GM21737 (cell line): ENCODE measurements at regions not wholly inside any gene's neighbourhood (a gene's known extent, or its start where the extent isn't known, plus 50 kb on each side); places are given as distances from the start of the nearest gene placed in this dataset.

Source experiments
- ATAC-seq: cut with Tn5 transposase; IDR thresholded peaks from one replicate; pipeline ENCODE4 v1.9.1; 2021; ENCODE audit warnings: mild to moderate bottlenecking, moderate library complexity; ENCODE audit not compliant: unreplicated experiment

GRCh38 chr4:156710365-156711192 lies 261.0 kb downstream of the PDGFC start:
- no peak for ATAC-seq

- no peak for ATAC-seq
Measured at GRCh38 chr4:156705311-156705710, 266.3 kb downstream of the PDGFC start.

GRCh38 chr4:156695163-156695562 lies 276.4 kb downstream of the PDGFC start:
- no peak for ATAC-seq

GRCh38 chr4:156694413-156694812 lies 277.2 kb downstream of the PDGFC start:
- no peak for ATAC-seq

GRCh38 chr4:156693557-156693956 lies 278.0 kb downstream of the PDGFC start:
- ATAC-seq = no peak

- no peak for ATAC-seq
Measured at GRCh38 chr4:156692016-156692415, 279.6 kb downstream of the PDGFC start.

- ATAC-seq = no peak
Measured at GRCh38 chr4:156690572-156690971, 281.0 kb downstream of the PDGFC start.

GRCh38 chr4:156686120-156686519 lies 285.5 kb downstream of the PDGFC start:
- no peak for ATAC-seq

- no peak for ATAC-seq
Measured at GRCh38 chr4:156685308-156685707, 286.3 kb downstream of the PDGFC start.

- ATAC-seq = no peak
Measured at GRCh38 chr4:156677656-156678055, 293.9 kb downstream of the PDGFC start.

GRCh38 chr4:156677131-156677531 lies 294.5 kb downstream of the PDGFC start:
- no peak for ATAC-seq

- no peak for ATAC-seq
Measured at GRCh38 chr4:156676116-156676851, 295.3 kb downstream of the PDGFC start.

GRCh38 chr4:156673483-156673882 lies 298.1 kb downstream of the PDGFC start:
- no peak for ATAC-seq

GRCh38 chr4:156672492-156673305 lies 298.9 kb downstream of the PDGFC start:
- ATAC-seq = no peak

GRCh38 chr4:156665780-156666366 lies 305.7 kb downstream of the PDGFC start:
- ATAC-seq = no peak

- ATAC-seq = no peak
Measured at GRCh38 chr4:156663663-156664062, 307.9 kb downstream of the PDGFC start.

- ATAC-seq = no peak
Measured at GRCh38 chr4:156662921-156663320, 308.7 kb downstream of the PDGFC start.

- no peak for ATAC-seq
Measured at GRCh38 chr4:156661555-156661954, 310.0 kb downstream of the PDGFC start.

- no peak for ATAC-seq
Measured at GRCh38 chr4:156660465-156660864, 311.1 kb downstream of the PDGFC start.

GRCh38 chr4:156659983-156660382 lies 311.6 kb downstream of the PDGFC start:
- no peak for ATAC-seq

- ATAC-seq = no peak
Measured at GRCh38 chr4:156659570-156659969, 312.0 kb downstream of the PDGFC start.
